HG02571 (cell line): ENCODE measurements at regions not wholly inside any gene's neighbourhood (a gene's known extent, or its start where the extent isn't known, plus 50 kb on each side); places are given as distances from the start of the nearest gene placed in this dataset.
"Not testable (repeated sequence)": the region's sequence is repeated elsewhere in the genome, so short reads cannot be mapped to it uniquely, and the experiment has no call there.

Experiments used
- ATAC-seq: cut with Tn5 transposase; IDR thresholded peaks from one replicate; pipeline ENCODE4 v1.9.1; 2021; ENCODE audit warnings: mild to moderate bottlenecking, moderate library complexity; ENCODE audit not compliant: unreplicated experiment

- no peak for ATAC-seq
Observed at GRCh38 chr1:91099746-91100621, 78.1 kb upstream of the ZNF644 start.

- no peak for ATAC-seq
Observed at GRCh38 chr1:91098299-91098906, 76.6 kb upstream of the ZNF644 start.

- not testable (repeated sequence) for ATAC-seq
Observed at GRCh38 chr1:91095321-91095720, 73.5 kb upstream of the ZNF644 start.

GRCh38 chr1:91092503-91092902 lies 70.7 kb upstream of the ZNF644 start:
- no peak for ATAC-seq

GRCh38 chr1:91091812-91092211 lies 70.0 kb upstream of the ZNF644 start:
- ATAC-seq, result no peak

GRCh38 chr1:91080650-91081049 lies 58.8 kb upstream of the ZNF644 start:
- ATAC-seq, result no peak

GRCh38 chr1:91078859-91079258 lies 57.0 kb upstream of the ZNF644 start:
- no peak for ATAC-seq

GRCh38 chr1:91076834-91077233 lies 55.0 kb upstream of the ZNF644 start:
- no peak for ATAC-seq

GRCh38 chr1:91075233-91076135 lies 53.6 kb upstream of the ZNF644 start:
- no peak for ATAC-seq

GRCh38 chr1:91073299-91073698 lies 51.5 kb upstream of the ZNF644 start:
- no peak for ATAC-seq

- ATAC-seq, result no peak
Observed at GRCh38 chr1:91071838-91072237, 50.0 kb upstream of the ZNF644 start.
